Right atrium auricular region (tissue), 2 donors: ENCODE measurements at regions not wholly inside any gene's neighbourhood (a gene's known extent, or its start where the extent isn't known, plus 50 kb on each side); places are given as distances from the start of the nearest gene placed in this dataset.

ENCODE experiments used
- DNase-seq: peaks from one replicate; pipeline ENCODE4 v3.0.0-alpha.2; 2019; ENCODE audit warnings: low spot score
- H3K27ac ChIP-seq, 2 donors: fragments of 200-600 bp; sonication (generic); 1 replicate in 1 of 2; 2 replicates in 1 of 2; pipeline ENCODE4 v1.5.1; 2016 to 2019
- H3K27me3 ChIP-seq, 2 donors: fragments of 200-600 bp; sonication (generic); one replicate each; pipeline versions ENCODE4 v1.5.1 to v1.6.0; 2017 to 2019
- H3K36me3 ChIP-seq: fragments of 200-600 bp; sonication (generic); one replicate; pipeline ENCODE4 v1.5.1; 2016
- H3K4me1 ChIP-seq, 2 donors: fragments of 200-600 bp; sonication (generic); one replicate each; pipeline versions ENCODE4 v1.5.1 to v1.6.0; 2017 to 2019
- H3K4me3 ChIP-seq, 2 donors: fragments of 200-600 bp; sonication (generic); 1 replicate in 1 of 2; 2 replicates in 1 of 2; pipeline ENCODE4 v1.5.1; 2017 to 2019; ENCODE audit warnings: mild to moderate bottlenecking in 1 of 2, moderate library complexity in 1 of 2
- H3K9me3 ChIP-seq, 2 donors: fragments of 200-600 bp; sonication (generic); one replicate each; pipeline ENCODE4 v1.5.1; 2019
- CTCF ChIP-seq, 2 donors: fragments of 200-600 bp; sonication (generic); IDR thresholded peaks; one replicate each; pipeline ENCODE4 v1.5.1; 2019; ENCODE audit warnings: antibody characterized with exemption in 2 of 2

GRCh38 chr2:181823405-181823804 lies 68.1 kb upstream of the ITPRID2 start:
- H3K36me3 ChIP-seq, result no peaks in the 10 kb centered on the region
- H3K27ac ChIP-seq, result no peak overlapping the region
- no peaks in the 10 kb centered on the region for H3K27me3 ChIP-seq
- no peak for DNase-seq
- H3K4me1 ChIP-seq, result no peaks in the 10 kb centered on the region
- no peaks in the 10 kb centered on the region for H3K9me3 ChIP-seq
- no peak overlapping the region for H3K4me3 ChIP-seq
- no peak for TF ChIP-seq CTCF (IDR thresholded peaks at IDR 0.05)

GRCh38 chr2:181828122-181828705 lies 63.3 kb upstream of the ITPRID2 start:
- Histone ChIP-seq H3K9me3 (no peaks in the 10 kb centered on the region), H3K4me3 (no peak overlapping the region), H3K4me1 (no peaks in the 10 kb centered on the region), H3K27me3 (no peaks in the 10 kb centered on the region), H3K36me3 (no peaks in the 10 kb centered on the region), H3K27ac (no peak overlapping the region)
- no peak for TF ChIP-seq CTCF (IDR thresholded peaks at IDR 0.05)
- no peak for DNase-seq

- no peaks in the 10 kb centered on the region for H3K36me3 ChIP-seq
Measured at GRCh38 chr2:181829230-181829629, 62.3 kb upstream of the ITPRID2 start.

GRCh38 chr2:181832015-181832414 lies 59.5 kb upstream of the ITPRID2 start:
- no peaks in the 10 kb centered on the region for H3K4me1 ChIP-seq
- TF ChIP-seq CTCF (IDR thresholded peaks at IDR 0.05), result no peak
- no peak for DNase-seq

More at GRCh38 chr2:181829230-181829629, 62.3 kb upstream of the ITPRID2 start:
- Histone ChIP-seq H3K4me1 (no peaks in the 10 kb centered on the region), H3K27ac (no peak overlapping the region), H3K27me3 (no peaks in the 10 kb centered on the region), H3K9me3 (no peaks in the 10 kb centered on the region), H3K4me3 (no peak overlapping the region)
- TF ChIP-seq CTCF (IDR thresholded peaks at IDR 0.05), result no peak
- no peak for DNase-seq

GRCh38 chr2:181836583-181836982 lies 54.9 kb upstream of the ITPRID2 start:
- DNase-seq, result no peak
- no peak for TF ChIP-seq CTCF (IDR thresholded peaks at IDR 0.05)

More at GRCh38 chr2:181832015-181832414, 59.5 kb upstream of the ITPRID2 start:
- no peaks in the 10 kb centered on the region for H3K27me3 ChIP-seq
- no peak overlapping the region for H3K4me3 ChIP-seq
- H3K27ac ChIP-seq, result no peak overlapping the region
- no peaks in the 10 kb centered on the region for H3K36me3 ChIP-seq
- H3K9me3 ChIP-seq, result no peaks in the 10 kb centered on the region

GRCh38 chr2:181837563-181837962 lies 54.0 kb upstream of the ITPRID2 start:
- no peaks in the 10 kb centered on the region for H3K36me3 ChIP-seq
- no peak for TF ChIP-seq CTCF (IDR thresholded peaks at IDR 0.05)

More at GRCh38 chr2:181836583-181836982, 54.9 kb upstream of the ITPRID2 start:
- Histone ChIP-seq H3K9me3 (no peaks in the 10 kb centered on the region), H3K4me3 (no peak overlapping the region), H3K27me3 (no peaks in the 10 kb centered on the region), H3K27ac (no peak overlapping the region), H3K4me1 (no peaks in the 10 kb centered on the region), H3K36me3 (no peaks in the 10 kb centered on the region)

More at GRCh38 chr2:181837563-181837962, 54.0 kb upstream of the ITPRID2 start:
- H3K4me3 ChIP-seq, result no peak overlapping the region
- DNase-seq, result no peak
- no peak overlapping the region for H3K27ac ChIP-seq
- no peaks in the 10 kb centered on the region for H3K9me3 ChIP-seq
- H3K27me3 ChIP-seq, result no peaks in the 10 kb centered on the region
- no peaks in the 10 kb centered on the region for H3K4me1 ChIP-seq
